Esophagus squamous epithelium (tissue), 4 donors: ENCODE measurements at regions not wholly inside any gene's neighbourhood (a gene's known extent, or its start where the extent isn't known, plus 50 kb on each side); places are given as distances from the start of the nearest gene placed in this dataset.

ENCODE experiments used
- CTCF ChIP-seq, 6 experiments: fragments of 450-650 bp in 4 of 6; fragments of 200-600 bp in 2 of 6; sonication (generic) in 2 of 6; IDR thresholded peaks; one replicate each; pipeline ENCODE4 v1.5.1; 2016 to 2019; ENCODE audit warnings: antibody characterized with exemption in 6 of 6, mild to moderate bottlenecking in 4 of 6, moderate library complexity in 4 of 6
- POLR2A ChIP-seq, 4 donors: fragments of 450-650 bp; IDR thresholded peaks; one replicate each; pipeline ENCODE4 v1.6.1; 2017; ENCODE audit warnings: antibody characterized with exemption in 4 of 4, mild to moderate bottlenecking in 4 of 4, moderate library complexity in 3 of 4

- TF ChIP-seq CTCF (IDR thresholded peaks at IDR 0.05) (no peak), POLR2A (IDR thresholded peaks at IDR 0.05) (no peak)
Observed at GRCh38 chr1:217981430-217981829, 303.7 kb upstream of the RRP15 start.
